HEK293T (cell line): ENCODE measurements at regions not wholly inside any gene's neighbourhood (a gene's known extent, or its start where the extent isn't known, plus 50 kb on each side); places are given as distances from the start of the nearest gene placed in this dataset.

Source experiments
- ARNT ChIP-seq: fragments of 450-650 bp; IDR thresholded peaks from 2 replicates; pipeline ENCODE4 v1.6.1; 2017; ENCODE audit warnings: mild to moderate bottlenecking
- BHLHE40 ChIP-seq: fragments of 450-650 bp; IDR thresholded peaks from 2 replicates; pipeline ENCODE4 v1.6.1; 2016; ENCODE audit warnings: mild to moderate bottlenecking, moderate library complexity, borderline replicate concordance
- CTBP1 ChIP-seq: fragments of 450-650 bp; IDR thresholded peaks from 2 replicates; pipeline ENCODE4 v1.6.1; 2016; ENCODE audit warnings: borderline replicate concordance
- ELF4 ChIP-seq: fragments of 450-650 bp; IDR thresholded peaks from 2 replicates; pipeline ENCODE4 v1.6.1; 2017; ENCODE audit warnings: antibody characterized with exemption
- FOXA1 ChIP-seq: fragments of 450-650 bp; IDR thresholded peaks from 2 replicates; pipeline ENCODE4 v1.6.1; 2016; ENCODE audit warnings: mild to moderate bottlenecking
- FOXK2 ChIP-seq: fragments of 450-650 bp; IDR thresholded peaks from 2 replicates; pipeline ENCODE4 v1.6.1; 2016; ENCODE audit warnings: mild to moderate bottlenecking
- FOXM1 ChIP-seq: fragments of 450-650 bp; IDR thresholded peaks from 2 replicates; pipeline ENCODE4 v1.6.1; 2017; ENCODE audit warnings: mild to moderate bottlenecking, borderline replicate concordance
- LEF1 ChIP-seq: fragments of 450-650 bp; IDR thresholded peaks from 2 replicates; pipeline ENCODE4 v1.6.1; 2017; ENCODE audit warnings: mild to moderate bottlenecking, borderline replicate concordance
- NFRKB ChIP-seq: fragments of 450-650 bp; IDR thresholded peaks from 2 replicates; pipeline ENCODE4 v1.6.1; 2016; ENCODE audit warnings: mild to moderate bottlenecking, moderate library complexity
- PKNOX1 ChIP-seq: fragments of 450-650 bp; IDR thresholded peaks from 2 replicates; pipeline ENCODE4 v1.6.1; 2016
- SP1 ChIP-seq: fragments of 450-650 bp; IDR thresholded peaks from 2 replicates; pipeline ENCODE4 v1.6.1; 2017
- SUZ12 ChIP-seq: fragments of 450-650 bp; IDR thresholded peaks from 2 replicates; pipeline ENCODE4 v1.6.1; 2016; ENCODE audit warnings: mild to moderate bottlenecking
- TARDBP ChIP-seq: fragments of 450-650 bp; IDR thresholded peaks from 2 replicates; pipeline ENCODE4 v1.6.1; 2016
- ZNF384 ChIP-seq: fragments of 450-650 bp; IDR thresholded peaks from 2 replicates; pipeline ENCODE4 v1.6.1; 2016

- TF ChIP-seq FOXK2: no peak
- no peak for TF ChIP-seq BHLHE40
- TF ChIP-seq SP1: no peak
- no peak for TF ChIP-seq ZNF384
- TF ChIP-seq TARDBP: no peak
- no peak for TF ChIP-seq FOXM1
- TF ChIP-seq PKNOX1: no peak
- no peak for TF ChIP-seq FOXA1
- TF ChIP-seq CTBP1: no peak
- TF ChIP-seq ELF4: no peak
- TF ChIP-seq NFRKB: no peak
- TF ChIP-seq SUZ12: no peak
- TF ChIP-seq ARNT: no peak
- TF ChIP-seq LEF1: no peak
These were observed 261.9 kb upstream of the PUDP start for GRCh38 chrX:7409866-7410265.
